T-helper 22 cell (primary cell): ENCODE measurements at regions not wholly inside any gene's neighbourhood (a gene's known extent, or its start where the extent isn't known, plus 50 kb on each side); places are given as distances from the start of the nearest gene placed in this dataset.
"Not testable (repeated sequence)": the region's sequence is repeated elsewhere in the genome, so short reads cannot be mapped to it uniquely, and the experiment has no call there.

Experiments used
- DNase-seq: peaks from one replicate; pipeline ENCODE4 v3.0.0-alpha.2; 2020; ENCODE audit warnings: low read depth

- no peak for DNase-seq
These were observed 97.7 kb upstream of the DOCK9 start for GRCh38 chr13:99075268-99076191.

- no peak for DNase-seq
These were observed 100.3 kb upstream of the DOCK9 start for GRCh38 chr13:99078017-99078771.

- DNase-seq, result no peak
These were observed 102.3 kb upstream of the DOCK9 start for GRCh38 chr13:99080131-99080530.

- no peak for DNase-seq
These were observed 106.1 kb upstream of the DOCK9 start for GRCh38 chr13:99083981-99084380.

- DNase-seq, result peak; percentile 29
These were observed 107.4 kb upstream of the DOCK9 start for GRCh38 chr13:99085139-99085807.

GRCh38 chr13:99085808-99086266, 108.0 kb upstream of the DOCK9 start:
- no peak for DNase-seq

- DNase-seq, result peak; percentile 63
These were observed 108.6 kb upstream of the DOCK9 start for GRCh38 chr13:99086267-99087097.

- DNase-seq, result peak; percentile 90
These were observed 109.5 kb upstream of the DOCK9 start for GRCh38 chr13:99087098-99087953.

- DNase-seq, result peak; percentile 28
These were observed 110.2 kb upstream of the DOCK9 start for GRCh38 chr13:99087954-99088491.

- no peak for DNase-seq
These were observed 106.7 kb upstream of the UBAC2 start for GRCh38 chr13:99093997-99094396.

- DNase-seq, result not testable (repeated sequence)
These were observed 98.8 kb upstream of the UBAC2 start for GRCh38 chr13:99101831-99102230.

- DNase-seq, result no peak
These were observed 97.1 kb upstream of the UBAC2 start for GRCh38 chr13:99103536-99103935.

- DNase-seq, result no peak
These were observed 96.3 kb upstream of the UBAC2 start for GRCh38 chr13:99104396-99104795.

GRCh38 chr13:99105160-99105559, 95.5 kb upstream of the UBAC2 start:
- no peak for DNase-seq

- DNase-seq, result no peak
These were observed 87.3 kb upstream of the UBAC2 start for GRCh38 chr13:99113351-99113750.

- DNase-seq, result no peak
These were observed 82.5 kb upstream of the UBAC2 start for GRCh38 chr13:99118179-99118578.

GRCh38 chr13:99119656-99120055, 81.0 kb upstream of the UBAC2 start:
- DNase-seq, result no peak

GRCh38 chr13:99120751-99121150, 79.9 kb upstream of the UBAC2 start:
- DNase-seq, result no peak

GRCh38 chr13:99122171-99122570, 78.5 kb upstream of the UBAC2 start:
- no peak for DNase-seq
